K562 (cell line): ENCODE measurements at regions not wholly inside any gene's neighbourhood (a gene's known extent, or its start where the extent isn't known, plus 50 kb on each side); places are given as distances from the start of the nearest gene placed in this dataset.
A peak's percentile ranks its signal among the peaks of the same experiment; 100 is the strongest.

Source experiments
- ASH1L ChIP-seq: fragments of 450-650 bp; IDR thresholded peaks from 2 replicates; pipeline ENCODE4 v1.6.1; 2018; ENCODE audit warnings: borderline replicate concordance, mild to moderate bottlenecking, low read depth; ENCODE audit not compliant: partially characterized antibody
- BCOR ChIP-seq: fragments of 450-650 bp; IDR thresholded peaks from 2 replicates; pipeline ENCODE4 v1.6.1; 2016
- CBFA2T2 ChIP-seq: fragments of 450-650 bp; conservative IDR thresholded peaks from 2 replicates; pipeline ENCODE4 v1.6.1; 2017; ENCODE audit warnings: mild to moderate bottlenecking
- CREM ChIP-seq: IDR thresholded peaks from 2 replicates; pipeline ENCODE4 v1.6.1; 2014; ENCODE audit warnings: antibody characterized with exemption, low read depth
- ELF4 ChIP-seq: fragments of 450-650 bp; formaldehyde crosslinking; IDR thresholded peaks from 2 replicates; pipeline ENCODE4 v1.4.0; 2022; ENCODE audit warnings: missing genetic modification characterization
- EZH2 ChIP-seq: IDR thresholded peaks from 2 replicates; pipeline ENCODE4 v1.6.1; 2012; ENCODE audit warnings: low read depth, mild to moderate bottlenecking, inconsistent platforms, low read length, borderline replicate concordance
- GABPA ChIP-seq: fragments of 200-800 bp; sonication (Bioruptor generic); conservative IDR thresholded peaks from 2 replicates; pipeline ENCODE4 v1.6.1; 2016; ENCODE audit warnings: low read depth, missing genetic modification characterization, missing compliant biosample characterization
- HMG20B ChIP-seq: fragments of 250-450 bp; sonication (Bioruptor Pico); IDR thresholded peaks from 2 replicates; pipeline ENCODE4 v1.5.0; 2021; ENCODE audit warnings: mild to moderate bottlenecking
- HNRNPK ChIP-seq: fragments of 200-400 bp; formaldehyde crosslinking; IDR thresholded peaks from one replicate; pipeline ENCODE4 v1.6.1; 2018; ENCODE audit warnings: mild to moderate bottlenecking, low read depth, low read length; ENCODE audit not compliant: poor library complexity, severe bottlenecking
- HNRNPL ChIP-seq: fragments of 200-400 bp; formaldehyde crosslinking; IDR thresholded peaks from 2 replicates; pipeline ENCODE4 v1.6.1; 2017; ENCODE audit warnings: low read depth, mild to moderate bottlenecking, low read length
- HNRNPUL1 ChIP-seq: fragments of 200-400 bp; formaldehyde crosslinking; IDR thresholded peaks from 2 replicates; pipeline ENCODE4 v1.6.1; 2017; ENCODE audit warnings: low read length
- NCOR1 ChIP-seq: fragments of 450-650 bp; IDR thresholded peaks from 2 replicates; pipeline ENCODE4 v1.6.1; 2016; ENCODE audit warnings: mild to moderate bottlenecking, moderate library complexity
- RBM22 ChIP-seq: fragments of 200-400 bp; formaldehyde crosslinking; IDR thresholded peaks from 2 replicates; pipeline ENCODE4 v1.6.1; 2018; ENCODE audit warnings: low read length, low read depth; ENCODE audit not compliant: poor library complexity, severe bottlenecking
- RFX1 ChIP-seq: fragments of 450-650 bp; IDR thresholded peaks from 2 replicates; pipeline ENCODE4 v1.6.1; 2016; ENCODE audit warnings: mild to moderate bottlenecking, moderate library complexity
- RHOXF2B ChIP-seq: fragments of 250-450 bp; sonication (Bioruptor Pico); conservative IDR thresholded peaks from 2 replicates; pipeline ENCODE4 v1.5.1; 2021
- SREBF2 ChIP-seq: sonication (generic); formaldehyde crosslinking; IDR thresholded peaks from 2 replicates; pipeline ENCODE4 v1.4.0; 2020; ENCODE audit warnings: mild to moderate bottlenecking, missing genetic modification reagents
- TAF1 ChIP-seq: IDR thresholded peaks from 2 replicates; pipeline ENCODE4 v1.6.1; 2011; ENCODE audit warnings: mild to moderate bottlenecking, low read length, moderate library complexity; ENCODE audit not compliant: insufficient read depth, control insufficient read depth, severe bottlenecking; ENCODE audit errors: extremely low read depth
- XRCC3 ChIP-seq: fragments of 450-650 bp; IDR thresholded peaks from 2 replicates; pipeline ENCODE4 v1.6.1; 2017; ENCODE audit warnings: mild to moderate bottlenecking, moderate library complexity
- YY1 ChIP-seq, 3 experiments: IDR thresholded peaks; 2 replicates each; pipeline ENCODE4 v1.6.1; 2011; ENCODE audit warnings: low read length in 2 of 3, mild to moderate bottlenecking in 2 of 3, moderate library complexity in 2 of 3, borderline replicate concordance in 1 of 3, control low read depth in 1 of 3, low read depth in 1 of 3; ENCODE audit not compliant: insufficient read depth in 3 of 3, insufficient replicate concordance in 2 of 3, control insufficient read depth in 1 of 3, insufficient read length in 1 of 3; ENCODE audit errors: extremely low read depth in 1 of 3
- ZNF197 ChIP-seq: fragments of 200-800 bp; sonication (Bioruptor generic); IDR thresholded peaks from 2 replicates; pipeline ENCODE4 v1.6.1; 2016; ENCODE audit warnings: low read depth, missing genetic modification characterization, missing compliant biosample characterization
- ZNF444 ChIP-seq: fragments of 250-450 bp; sonication (Bioruptor Pico); IDR thresholded peaks from 2 replicates; pipeline ENCODE4 v1.4.0; 2020; ENCODE audit warnings: mild to moderate bottlenecking, moderate library complexity
- ZNF57 ChIP-seq: fragments of 450-650 bp; formaldehyde crosslinking; IDR thresholded peaks from 2 replicates; pipeline ENCODE4 v1.4.0; 2020; ENCODE audit warnings: mild to moderate bottlenecking, moderate library complexity
- ZNF644 ChIP-seq: fragments of 200-800 bp; sonication (Bioruptor generic); IDR thresholded peaks from 2 replicates; pipeline ENCODE4 v1.6.1; 2016; ENCODE audit warnings: low read depth, missing genetic modification characterization, missing compliant biosample characterization
- TF ChIP-seq, protein P1 (sequence below): fragments of 250-450 bp; sonication (Bioruptor Pico); IDR thresholded peaks from 2 replicates; pipeline ENCODE4 v1.8.0; 2022; ENCODE audit warnings: moderate library complexity, mild to moderate bottlenecking, inconsistent platforms
- TF ChIP-seq, protein P2 (sequence below): sonication (generic); formaldehyde crosslinking; IDR thresholded peaks from 2 replicates; pipeline ENCODE4 v1.8.0; 2022; ENCODE audit warnings: missing genetic modification reagents, mild to moderate bottlenecking, borderline replicate concordance

DNA sequence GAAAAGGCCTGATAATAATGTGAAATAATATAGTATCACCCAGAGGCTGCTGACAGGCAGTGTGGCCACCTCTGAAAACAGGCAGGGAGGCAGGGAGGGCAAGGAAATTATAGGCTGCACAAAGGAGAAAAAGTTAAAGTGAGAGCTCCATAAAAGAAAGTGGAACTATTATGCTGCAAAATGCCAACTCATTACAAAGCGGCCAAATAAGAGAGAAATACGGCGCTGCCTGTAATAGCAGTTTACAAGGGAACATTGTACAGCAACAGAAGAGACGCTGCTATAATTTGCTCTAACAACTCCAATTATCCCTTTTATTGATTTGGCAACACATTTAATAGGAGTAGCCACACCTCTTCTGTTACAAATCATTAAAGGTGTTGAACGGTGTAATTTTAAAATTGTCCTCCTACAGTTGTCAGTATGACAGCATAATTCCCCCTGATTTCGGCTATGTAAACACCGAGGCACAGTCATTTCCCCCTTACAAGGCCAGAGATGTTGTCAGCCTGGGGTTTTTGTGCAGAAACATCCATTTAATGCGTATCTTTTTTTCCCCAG is 120.3 kb downstream of the MRM1 start (continued):
- TF ChIP-seq, protein P1, sequence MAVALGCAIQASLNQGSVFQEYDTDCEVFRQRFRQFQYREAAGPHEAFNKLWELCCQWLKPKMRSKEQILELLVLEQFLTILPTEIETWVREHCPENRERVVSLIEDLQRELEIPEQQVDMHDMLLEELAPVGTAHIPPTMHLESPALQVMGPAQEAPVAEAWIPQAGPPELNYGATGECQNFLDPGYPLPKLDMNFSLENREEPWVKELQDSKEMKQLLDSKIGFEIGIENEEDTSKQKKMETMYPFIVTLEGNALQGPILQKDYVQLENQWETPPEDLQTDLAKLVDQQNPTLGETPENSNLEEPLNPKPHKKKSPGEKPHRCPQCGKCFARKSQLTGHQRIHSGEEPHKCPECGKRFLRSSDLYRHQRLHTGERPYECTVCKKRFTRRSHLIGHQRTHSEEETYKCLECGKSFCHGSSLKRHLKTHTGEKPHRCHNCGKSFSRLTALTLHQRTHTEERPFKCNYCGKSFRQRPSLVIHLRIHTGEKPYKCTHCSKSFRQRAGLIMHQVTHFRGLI (CRISPR knock-in tag): no peak
- TF ChIP-seq ZNF444 (no peak), TAF1 (no peak), HNRNPL (no peak), GABPA (tag) (no peak), CREM (no peak), HNRNPK (no peak), NCOR1 (no peak), ASH1L (no peak), EZH2 (no peak), HMG20B (CRISPR knock-in tag) (no peak), HNRNPUL1 (no peak), CBFA2T2 (no peak), ZNF197 (CRISPR knock-in tag) (no peak), XRCC3 (no peak), RFX1 (no peak), ZNF644 (tag) (no peak), RBM22 (no peak), YY1 (IDR thresholded peaks at IDR 0.05; ENCODE audit: borderline replicate concordance in 1 of 3, control insufficient read depth in 1 of 3, extremely low read depth in 1 of 3, insufficient read depth in 3 of 3, insufficient read length in 1 of 3, insufficient replicate concordance in 2 of 3, low read depth in 1 of 3, low read length in 2 of 3) (no peak), BCOR (0 out of 2 replicates have a peak, but pooled peaks have one; percentile 37), ZNF57 (CRISPR knock-in tag) (no peak), RHOXF2B (CRISPR knock-in tag) (no peak), ELF4 (CRISPR knock-in tag) (no peak), SREBF2 (no peak)
- TF ChIP-seq, protein P2, sequence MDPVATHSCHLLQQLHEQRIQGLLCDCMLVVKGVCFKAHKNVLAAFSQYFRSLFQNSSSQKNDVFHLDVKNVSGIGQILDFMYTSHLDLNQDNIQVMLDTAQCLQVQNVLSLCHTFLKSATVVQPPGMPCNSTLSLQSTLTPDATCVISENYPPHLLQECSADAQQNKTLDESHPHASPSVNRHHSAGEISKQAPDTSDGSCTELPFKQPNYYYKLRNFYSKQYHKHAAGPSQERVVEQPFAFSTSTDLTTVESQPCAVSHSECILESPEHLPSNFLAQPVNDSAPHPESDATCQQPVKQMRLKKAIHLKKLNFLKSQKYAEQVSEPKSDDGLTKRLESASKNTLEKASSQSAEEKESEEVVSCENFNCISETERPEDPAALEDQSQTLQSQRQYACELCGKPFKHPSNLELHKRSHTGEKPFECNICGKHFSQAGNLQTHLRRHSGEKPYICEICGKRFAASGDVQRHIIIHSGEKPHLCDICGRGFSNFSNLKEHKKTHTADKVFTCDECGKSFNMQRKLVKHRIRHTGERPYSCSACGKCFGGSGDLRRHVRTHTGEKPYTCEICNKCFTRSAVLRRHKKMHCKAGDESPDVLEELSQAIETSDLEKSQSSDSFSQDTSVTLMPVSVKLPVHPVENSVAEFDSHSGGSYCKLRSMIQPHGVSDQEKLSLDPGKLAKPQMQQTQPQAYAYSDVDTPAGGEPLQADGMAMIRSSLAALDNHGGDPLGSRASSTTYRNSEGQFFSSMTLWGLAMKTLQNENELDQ (CRISPR knock-in tag): no peak
